ENCODE measurements at regions not wholly inside any gene's neighbourhood (a gene's known extent, or its start where the extent isn't known, plus 50 kb on each side); places are given as distances from the start of the nearest gene placed in this dataset.
"Not testable (repeated sequence)": the region's sequence is repeated elsewhere in the genome, so short reads cannot be mapped to it uniquely, and the experiment has no call there.

- not testable (repeated sequence) for DNase-seq
Observed at GRCh38 chr20:57110121-57111027, 156.1 kb downstream of the BMP7 start.

GRCh38 chr20:57111028-57111373 lies 155.4 kb downstream of the BMP7 start:
- DNase-seq: no peak

DNA sequence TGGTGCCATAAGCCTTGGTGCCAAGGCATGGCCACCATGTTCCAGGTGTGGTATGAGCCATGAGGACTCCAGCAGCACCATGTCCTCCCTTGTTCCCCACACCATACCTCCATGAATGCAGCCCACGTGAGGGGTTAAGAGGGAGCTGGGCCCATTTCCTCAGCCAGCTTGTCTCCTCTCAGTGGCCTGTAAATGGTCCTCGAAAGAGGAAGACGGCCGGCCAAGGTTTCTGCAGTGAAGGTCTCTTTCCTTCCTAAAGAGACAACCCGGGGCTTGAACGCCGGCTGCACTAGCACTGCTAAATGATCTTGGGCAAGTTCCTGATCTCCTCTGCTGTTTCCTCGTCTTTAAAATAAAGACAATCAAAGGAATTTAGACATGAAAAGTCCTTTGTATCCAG lies 154.0 kb downstream of the BMP7 start:
- DNase-seq: no peak

- DNase-seq: no peak
Observed at GRCh38 chr20:57114290-57115005, 152.0 kb downstream of the BMP7 start.

DNA sequence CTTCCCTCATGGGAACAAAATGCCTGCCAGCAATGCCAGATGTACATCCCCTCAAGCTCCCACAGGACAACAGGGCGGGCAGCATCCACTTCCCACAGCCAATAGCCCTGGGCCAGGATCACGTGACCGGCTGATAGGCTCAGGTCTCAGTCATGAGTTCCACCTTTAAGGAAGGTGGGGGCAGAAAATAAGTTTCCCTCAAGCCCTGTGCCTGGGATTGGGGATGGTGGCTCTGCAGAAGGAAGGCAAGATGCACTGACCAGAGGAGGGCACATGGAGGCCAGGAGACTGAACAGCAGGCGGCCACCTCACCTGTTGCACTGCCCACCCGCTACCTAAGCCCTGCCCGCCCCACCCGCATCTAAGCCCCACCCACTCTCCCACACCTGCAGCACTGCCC lies 149.1 kb downstream of the BMP7 start:
- DNase-seq: no peak

DNA sequence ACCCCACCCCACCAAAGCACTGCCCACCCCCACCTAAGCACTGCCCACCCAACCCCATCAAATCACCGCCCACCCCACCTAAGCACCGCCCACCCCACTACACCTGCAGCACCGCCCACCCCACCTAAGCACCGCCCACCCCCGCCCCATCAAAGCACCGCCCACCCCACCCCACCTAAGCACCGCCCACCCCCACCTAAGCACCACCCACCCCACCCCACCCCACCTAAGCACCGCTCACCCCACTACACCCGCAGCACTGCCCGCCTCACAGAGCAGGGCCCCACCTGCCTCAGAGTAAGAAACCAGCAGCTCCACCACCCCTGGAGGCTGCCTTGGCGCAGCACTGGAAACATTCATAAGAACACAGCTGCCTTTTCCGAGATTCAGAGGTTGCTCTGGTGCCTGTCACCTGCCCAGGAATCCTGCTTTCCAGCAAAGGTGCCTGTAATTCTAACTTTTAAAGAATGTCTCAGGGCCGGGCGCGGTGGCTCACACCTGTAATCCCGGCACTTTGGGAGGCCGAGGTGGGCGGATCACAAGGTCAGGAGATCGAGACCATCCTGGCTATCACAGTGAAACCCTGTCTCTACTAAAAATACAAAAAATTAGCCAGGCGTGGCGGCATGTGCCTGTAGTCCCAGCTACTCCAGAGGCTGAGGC lies 148.2 kb downstream of the BMP7 start:
- no peak for DNase-seq

Measured in femur (tissue), 1 donor.